Thyroid gland (tissue), 4 donors: ENCODE measurements at regions not wholly inside any gene's neighbourhood (a gene's known extent, or its start where the extent isn't known, plus 50 kb on each side); places are given as distances from the start of the nearest gene placed in this dataset.

Source experiments
- POLR2A ChIP-seq, 2 donors: fragments of 450-650 bp; IDR thresholded peaks; one replicate each; pipeline ENCODE4 v1.6.1; 2017; ENCODE audit warnings: antibody characterized with exemption in 2 of 2, mild to moderate bottlenecking in 2 of 2, moderate library complexity in 1 of 2
- TF ChIP-seq, protein P1 (sequence below), 6 experiments: fragments of 200-600 bp in 3 of 6; fragments of 450-650 bp in 3 of 6; sonication (generic) in 3 of 6; IDR thresholded peaks; one replicate each; pipeline ENCODE4 v1.5.1; 2016 to 2019; ENCODE audit warnings: antibody characterized with exemption in 6 of 6, mild to moderate bottlenecking in 2 of 6, inconsistent platforms in 1 of 6, moderate library complexity in 1 of 6

DNA sequence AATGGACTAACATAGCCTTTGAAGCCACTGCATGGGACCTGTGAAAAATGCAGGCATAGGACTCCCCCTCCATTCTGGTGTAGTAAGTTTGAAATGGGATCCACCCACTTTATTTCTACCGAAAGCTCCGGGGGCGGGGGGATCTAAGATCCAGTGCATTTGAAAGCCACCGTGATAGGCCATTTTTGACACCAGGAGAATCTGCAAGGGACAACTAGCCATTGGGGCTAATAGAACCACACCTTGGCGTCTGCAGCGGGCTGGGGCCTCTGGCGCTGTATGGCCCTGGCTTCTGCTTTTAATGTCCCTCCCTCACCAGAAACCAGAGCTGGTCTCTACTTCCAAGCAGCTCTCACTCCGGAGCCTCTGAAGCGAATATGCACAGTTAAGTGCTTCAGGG lies 60.1 kb upstream of the GPR26 start:
- TF ChIP-seq, protein P1, sequence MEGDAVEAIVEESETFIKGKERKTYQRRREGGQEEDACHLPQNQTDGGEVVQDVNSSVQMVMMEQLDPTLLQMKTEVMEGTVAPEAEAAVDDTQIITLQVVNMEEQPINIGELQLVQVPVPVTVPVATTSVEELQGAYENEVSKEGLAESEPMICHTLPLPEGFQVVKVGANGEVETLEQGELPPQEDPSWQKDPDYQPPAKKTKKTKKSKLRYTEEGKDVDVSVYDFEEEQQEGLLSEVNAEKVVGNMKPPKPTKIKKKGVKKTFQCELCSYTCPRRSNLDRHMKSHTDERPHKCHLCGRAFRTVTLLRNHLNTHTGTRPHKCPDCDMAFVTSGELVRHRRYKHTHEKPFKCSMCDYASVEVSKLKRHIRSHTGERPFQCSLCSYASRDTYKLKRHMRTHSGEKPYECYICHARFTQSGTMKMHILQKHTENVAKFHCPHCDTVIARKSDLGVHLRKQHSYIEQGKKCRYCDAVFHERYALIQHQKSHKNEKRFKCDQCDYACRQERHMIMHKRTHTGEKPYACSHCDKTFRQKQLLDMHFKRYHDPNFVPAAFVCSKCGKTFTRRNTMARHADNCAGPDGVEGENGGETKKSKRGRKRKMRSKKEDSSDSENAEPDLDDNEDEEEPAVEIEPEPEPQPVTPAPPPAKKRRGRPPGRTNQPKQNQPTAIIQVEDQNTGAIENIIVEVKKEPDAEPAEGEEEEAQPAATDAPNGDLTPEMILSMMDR (IDR thresholded peaks at IDR 0.05): no peak
- no peak for TF ChIP-seq POLR2A (IDR thresholded peaks at IDR 0.05)
